GM21367 (cell line): ENCODE measurements at regions not wholly inside any gene's neighbourhood (a gene's known extent, or its start where the extent isn't known, plus 50 kb on each side); places are given as distances from the start of the nearest gene placed in this dataset.
"Not testable (repeated sequence)": the region's sequence is repeated elsewhere in the genome, so short reads cannot be mapped to it uniquely, and the experiment has no call there.

Experiments
- ATAC-seq: cut with Tn5 transposase; IDR thresholded peaks from one replicate; pipeline ENCODE4 v1.9.1; 2021; ENCODE audit not compliant: unreplicated experiment

- ATAC-seq, result no peak
These were observed 555.8 kb upstream of the SALL3 start for GRCh38 chr18:78423811-78424210.

- no peak for ATAC-seq
These were observed 555.1 kb upstream of the SALL3 start for GRCh38 chr18:78424403-78425018.

- ATAC-seq, result no peak
These were observed 554.6 kb upstream of the SALL3 start for GRCh38 chr18:78425019-78425412.

GRCh38 chr18:78427081-78427480, 552.5 kb upstream of the SALL3 start:
- no peak for ATAC-seq

- ATAC-seq, result no peak
These were observed 550.2 kb upstream of the SALL3 start for GRCh38 chr18:78429127-78430108.

- no peak for ATAC-seq
These were observed 549.4 kb upstream of the SALL3 start for GRCh38 chr18:78430131-78430758.

GRCh38 chr18:78431606-78432005, 548.0 kb upstream of the SALL3 start:
- no peak for ATAC-seq

GRCh38 chr18:78433562-78433961, 546.1 kb upstream of the SALL3 start:
- ATAC-seq, result no peak

GRCh38 chr18:78436110-78436509, 543.5 kb upstream of the SALL3 start:
- no peak for ATAC-seq

GRCh38 chr18:78438235-78438634, 541.4 kb upstream of the SALL3 start:
- not testable (repeated sequence) for ATAC-seq

GRCh38 chr18:78445880-78446279, 533.7 kb upstream of the SALL3 start:
- no peak for ATAC-seq

GRCh38 chr18:78447211-78447610, 532.4 kb upstream of the SALL3 start:
- ATAC-seq, result no peak

- ATAC-seq, result no peak
These were observed 531.5 kb upstream of the SALL3 start for GRCh38 chr18:78448106-78448505.

GRCh38 chr18:78448591-78448990, 531.0 kb upstream of the SALL3 start:
- ATAC-seq, result no peak

- ATAC-seq, result no peak
These were observed 525.4 kb upstream of the SALL3 start for GRCh38 chr18:78454221-78454620.

GRCh38 chr18:78455386-78455785, 524.2 kb upstream of the SALL3 start:
- no peak for ATAC-seq

- ATAC-seq, result no peak
These were observed 522.6 kb upstream of the SALL3 start for GRCh38 chr18:78457011-78457410.

GRCh38 chr18:78457731-78458130, 521.9 kb upstream of the SALL3 start:
- no peak for ATAC-seq

GRCh38 chr18:78458356-78458755, 521.3 kb upstream of the SALL3 start:
- ATAC-seq, result no peak

- no peak for ATAC-seq
These were observed 520.0 kb upstream of the SALL3 start for GRCh38 chr18:78459668-78460067.

GRCh38 chr18:78460558-78460957, 519.1 kb upstream of the SALL3 start:
- ATAC-seq, result no peak

- ATAC-seq, result no peak
These were observed 506.1 kb upstream of the SALL3 start for GRCh38 chr18:78473563-78473962.
